GM18520 (cell line): ENCODE measurements at regions not wholly inside any gene's neighbourhood (a gene's known extent, or its start where the extent isn't known, plus 50 kb on each side); places are given as distances from the start of the nearest gene placed in this dataset.
"Not testable (repeated sequence)": the region's sequence is repeated elsewhere in the genome, so short reads cannot be mapped to it uniquely, and the experiment has no call there.

Source experiments
- ATAC-seq: cut with Tn5 transposase; IDR thresholded peaks from one replicate; pipeline ENCODE4 v1.9.1; 2021; ENCODE audit not compliant: unreplicated experiment

DNA sequence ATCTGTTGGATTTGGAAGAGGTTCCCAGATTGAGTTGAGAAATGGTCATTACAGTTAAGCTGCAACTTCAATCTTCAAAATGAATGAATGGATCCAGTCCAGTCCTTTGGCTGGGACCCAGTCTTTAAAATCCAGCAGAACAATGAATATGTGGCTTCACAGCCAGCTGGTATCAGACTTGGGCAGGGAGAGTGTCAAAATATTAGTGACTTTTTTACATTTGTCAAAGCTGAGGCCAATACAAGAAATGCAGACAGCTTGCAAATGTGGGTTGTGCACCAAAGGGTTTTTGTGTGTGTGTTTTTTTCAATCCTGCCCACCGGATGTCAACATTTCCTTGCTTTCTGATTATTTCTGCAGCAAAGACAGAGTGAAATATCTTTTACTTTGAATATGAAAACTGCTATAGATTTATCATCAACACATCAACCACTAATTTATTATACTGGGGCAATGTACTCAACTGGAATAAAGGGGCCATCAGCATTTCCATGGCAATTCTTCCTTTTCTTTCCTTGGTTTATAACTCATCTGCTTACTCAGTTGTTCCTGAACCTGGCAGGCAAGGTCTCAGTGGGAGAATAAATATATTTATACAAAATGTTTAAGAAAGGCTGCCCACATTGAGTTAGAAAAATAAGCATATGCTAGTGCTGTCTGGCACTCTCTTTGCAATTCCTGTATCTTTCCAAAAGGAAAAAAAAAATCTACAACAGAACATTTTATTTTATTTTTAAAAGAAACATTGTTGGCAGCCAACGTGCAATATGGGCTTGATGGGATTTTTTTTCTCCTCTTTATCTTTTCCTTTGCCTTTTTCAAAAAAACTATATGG is 491.6 kb upstream of the C1orf87 start:
- ATAC-seq = no peak

GRCh38 chr1:60563777-60564535 is 490.4 kb upstream of the C1orf87 start:
- no peak for ATAC-seq

GRCh38 chr1:60562740-60563139 is 489.2 kb upstream of the C1orf87 start:
- no peak for ATAC-seq

GRCh38 chr1:60560701-60561100 is 487.1 kb upstream of the C1orf87 start:
- no peak for ATAC-seq

- no peak for ATAC-seq
Measured at GRCh38 chr1:60558236-60558635, 484.7 kb upstream of the C1orf87 start.

DNA sequence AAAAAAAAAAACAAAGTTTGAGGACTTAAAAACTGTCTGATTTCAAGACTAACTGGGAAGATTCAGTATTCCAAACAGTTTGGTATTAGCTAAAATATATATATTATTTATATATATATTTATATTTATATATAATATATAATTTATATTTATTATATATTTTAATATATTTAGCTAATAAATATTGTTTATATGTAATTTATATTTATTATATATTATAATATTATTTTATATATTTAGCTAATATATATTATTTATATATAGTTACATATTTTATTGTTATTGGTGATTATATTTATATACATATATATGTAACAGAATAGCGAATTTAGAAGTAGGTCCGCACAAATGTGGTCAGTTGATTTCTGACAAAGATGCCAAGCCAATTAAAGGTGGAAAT is 480.2 kb upstream of the C1orf87 start:
- no peak for ATAC-seq

DNA sequence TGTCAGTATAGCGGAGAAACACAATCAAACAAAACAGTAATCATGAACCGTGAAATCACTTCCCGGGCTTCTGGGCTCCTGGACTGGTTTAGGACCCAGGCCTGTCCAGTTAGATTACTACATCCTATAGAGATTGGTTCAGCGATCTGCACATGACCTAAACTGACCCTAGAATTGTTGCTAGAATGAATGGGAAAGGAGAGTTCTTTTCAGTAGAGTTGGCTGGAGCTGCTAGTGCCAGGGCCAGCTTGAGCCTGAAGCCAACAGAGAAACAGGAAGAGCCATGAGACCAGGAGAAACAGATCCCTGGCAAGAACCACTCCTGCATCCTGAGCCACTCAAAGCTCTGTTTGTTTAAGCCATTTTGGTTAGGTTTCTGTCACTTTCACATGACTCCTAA is 474.3 kb upstream of the C1orf87 start:
- no peak for ATAC-seq

- no peak for ATAC-seq
Measured at GRCh38 chr1:60541831-60542532, 468.4 kb upstream of the C1orf87 start.

DNA sequence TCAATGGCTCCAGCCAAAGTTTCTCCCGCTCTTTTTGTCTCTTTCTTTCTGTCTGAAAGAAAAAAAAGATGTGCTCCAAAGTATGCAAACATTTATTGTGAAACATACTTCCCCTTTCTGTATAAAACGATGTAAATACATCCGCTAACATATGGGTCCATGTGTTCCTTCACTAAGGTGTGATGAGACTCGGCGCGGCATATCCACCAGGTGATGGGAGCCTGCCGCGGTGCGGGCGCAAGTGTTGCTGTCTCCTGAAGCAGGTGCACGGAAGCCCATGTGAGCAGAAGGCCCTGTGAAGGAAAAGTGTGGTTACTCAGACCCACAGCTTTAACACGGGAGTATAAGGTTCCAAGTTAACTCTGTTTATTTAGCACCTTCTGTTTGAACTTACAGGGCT is 466.6 kb upstream of the C1orf87 start:
- no peak for ATAC-seq

GRCh38 chr1:60535713-60536112 is 462.1 kb upstream of the C1orf87 start:
- no peak for ATAC-seq

GRCh38 chr1:60527567-60527966 is 454.0 kb upstream of the C1orf87 start:
- ATAC-seq = no peak

GRCh38 chr1:60516996-60517395 is 443.4 kb upstream of the C1orf87 start:
- no peak for ATAC-seq

- no peak for ATAC-seq
Measured at GRCh38 chr1:60510162-60510561, 436.6 kb upstream of the C1orf87 start.

- no peak for ATAC-seq
Measured at GRCh38 chr1:60504206-60504840, 430.8 kb upstream of the C1orf87 start.

DNA sequence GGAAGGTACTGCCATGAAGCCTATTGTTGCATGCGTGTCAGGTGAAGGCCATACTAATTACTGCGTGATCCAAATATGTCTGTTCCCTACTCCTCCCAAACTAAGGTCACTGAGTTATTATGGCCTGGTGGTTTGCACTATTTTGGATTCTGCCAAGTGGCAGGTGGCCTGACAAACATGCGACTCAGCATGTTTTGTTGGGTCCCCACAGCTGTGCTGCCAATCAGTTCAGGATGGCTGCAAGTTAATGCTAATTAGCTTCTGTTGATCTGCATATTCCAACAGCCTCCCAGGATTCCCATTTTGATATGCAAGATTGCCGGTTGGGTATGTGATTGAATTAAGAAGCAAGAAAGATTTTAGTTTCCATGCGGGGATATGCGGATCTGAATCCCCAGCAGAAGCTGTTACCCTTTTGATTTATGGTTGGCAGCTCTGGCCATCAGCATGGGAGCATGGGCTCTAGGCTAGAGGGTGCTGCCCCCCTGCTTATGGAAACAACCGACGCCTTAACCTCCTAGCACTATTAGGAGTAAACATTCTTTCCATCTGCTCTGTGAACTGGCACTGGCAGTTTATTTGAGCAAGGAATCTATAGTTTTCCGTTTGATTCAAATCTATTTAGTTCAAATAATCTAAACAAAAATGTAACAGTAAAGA is 429.8 kb upstream of the C1orf87 start:
- ATAC-seq = no peak

DNA sequence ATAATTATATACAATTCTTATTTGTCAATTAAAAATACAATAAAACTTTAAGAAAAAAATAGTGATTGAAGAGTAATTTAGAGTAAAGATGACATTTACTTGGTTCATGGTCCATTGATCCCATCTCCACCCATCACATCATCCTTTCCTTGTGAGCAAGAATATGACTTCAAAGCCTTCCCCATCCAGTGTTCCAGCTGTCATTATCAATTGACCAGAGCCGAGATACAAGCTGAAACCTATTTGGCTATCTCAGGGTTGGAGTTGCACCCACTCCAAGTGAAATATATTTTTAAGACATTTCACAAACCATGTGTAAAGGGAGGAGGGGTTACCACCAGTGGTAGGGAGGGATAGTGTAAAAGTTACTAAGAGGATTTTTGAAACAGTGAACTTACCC is 428.9 kb upstream of the C1orf87 start:
- ATAC-seq = no peak

DNA sequence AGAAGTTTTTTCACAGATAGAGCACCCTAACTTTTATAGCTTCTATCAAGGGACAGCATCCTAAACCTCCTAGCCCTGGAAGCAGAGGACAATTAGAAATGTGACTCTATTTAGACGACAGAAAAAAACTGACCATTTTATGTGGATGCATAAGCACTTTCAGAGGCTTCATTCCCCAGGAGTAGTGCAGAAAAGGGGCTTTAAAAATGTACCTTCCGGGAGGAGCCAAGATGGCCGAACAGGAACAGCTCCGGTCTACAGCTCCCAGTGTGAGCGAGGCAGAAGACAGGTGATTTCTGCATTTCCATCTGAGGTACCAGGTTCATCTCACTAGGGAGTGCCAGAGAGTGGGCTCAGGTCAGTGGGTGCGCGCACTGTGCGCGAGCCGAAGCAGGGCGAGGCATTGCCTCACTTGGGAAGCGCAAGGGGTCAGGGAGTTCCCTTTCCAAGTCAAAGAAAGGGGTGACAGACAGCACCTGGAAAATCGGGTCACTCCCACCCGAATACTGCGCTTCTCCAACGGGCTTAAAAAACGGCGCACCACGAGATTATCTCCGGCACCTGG is 416.4 kb upstream of the C1orf87 start:
- not testable (repeated sequence) for ATAC-seq

DNA sequence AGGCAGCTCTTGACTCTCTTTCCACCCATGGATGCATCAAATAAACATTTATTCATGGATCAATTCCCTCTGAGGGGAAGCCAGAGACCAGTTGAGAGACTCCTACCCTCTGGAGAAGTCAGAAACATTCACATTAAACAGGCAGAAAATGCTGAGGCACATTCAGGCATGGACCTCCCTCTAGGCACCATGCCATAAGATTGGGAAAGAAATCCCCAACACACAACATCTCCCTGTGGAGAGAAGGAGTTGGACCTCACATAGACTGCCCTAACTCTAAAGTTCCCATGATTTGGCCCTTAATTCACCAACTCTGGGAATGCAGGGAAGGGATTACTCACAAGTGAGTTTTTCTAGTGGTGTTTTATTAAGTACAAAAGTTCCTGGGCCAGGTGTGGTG is 415.3 kb upstream of the C1orf87 start:
- ATAC-seq = no peak

- ATAC-seq = no peak
Measured at GRCh38 chr1:60487565-60488345, 414.2 kb upstream of the C1orf87 start.

DNA sequence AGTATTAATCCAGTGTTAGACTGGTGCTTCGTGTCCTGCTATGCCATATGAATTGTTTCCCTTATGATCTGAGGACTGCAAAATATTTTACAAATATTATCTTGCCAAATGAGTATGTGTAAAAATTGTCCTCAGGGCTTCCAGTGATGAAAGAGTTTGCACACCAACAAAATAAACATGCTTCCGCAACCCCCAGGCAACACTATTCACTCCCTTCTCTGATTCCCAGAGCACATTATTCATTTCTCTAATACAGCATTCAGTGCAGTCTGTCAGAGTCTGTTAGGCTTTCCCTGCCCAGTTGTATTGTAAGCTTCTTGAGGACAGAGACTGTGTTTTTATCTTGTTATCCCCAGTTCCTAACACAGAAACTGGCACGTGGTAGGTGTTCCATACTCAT is 409.9 kb upstream of the C1orf87 start:
- ATAC-seq = no peak
